Cortex of kidney (tissue), 1 donor: ENCODE measurements at regions not wholly inside any gene's neighbourhood (a gene's known extent, or its start where the extent isn't known, plus 50 kb on each side); places are given as distances from the start of the nearest gene placed in this dataset.

Source experiments
- DNase-seq: peaks from one replicate; lab custom pipeline; 2025; lab: John Stamatoyannopoulos, UW

DNA sequence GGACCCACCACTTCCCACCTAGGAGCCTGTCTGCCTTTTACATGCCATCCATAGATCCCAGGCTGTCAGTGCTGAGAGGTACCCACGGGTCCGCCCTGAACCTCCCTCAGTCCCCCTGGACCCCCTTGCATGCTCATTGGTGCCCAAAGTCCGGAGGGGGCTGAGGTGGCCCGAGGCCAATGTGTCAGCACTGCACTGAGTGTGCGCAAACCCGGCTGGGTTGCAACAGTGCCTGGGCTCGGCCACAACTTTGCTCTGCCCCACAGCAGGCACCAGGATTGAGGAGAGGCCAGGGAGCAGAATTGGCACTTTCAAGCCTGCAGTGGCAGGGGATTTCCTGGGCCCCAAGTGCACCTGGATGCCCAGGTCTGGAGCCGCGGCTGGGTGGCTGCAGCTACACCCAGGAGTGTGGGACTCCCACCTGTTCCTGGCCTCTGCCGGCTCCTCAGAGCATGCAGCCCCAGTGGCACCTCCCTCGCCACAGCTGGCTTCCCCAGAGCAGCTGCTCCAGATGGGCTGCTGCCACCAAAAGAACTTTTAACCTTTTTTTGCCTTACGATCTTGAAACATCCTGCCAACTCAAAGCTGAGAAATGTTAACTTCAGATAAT is 837.0 kb downstream of the SLITRK6 start:
- no peak for DNase-seq

DNA sequence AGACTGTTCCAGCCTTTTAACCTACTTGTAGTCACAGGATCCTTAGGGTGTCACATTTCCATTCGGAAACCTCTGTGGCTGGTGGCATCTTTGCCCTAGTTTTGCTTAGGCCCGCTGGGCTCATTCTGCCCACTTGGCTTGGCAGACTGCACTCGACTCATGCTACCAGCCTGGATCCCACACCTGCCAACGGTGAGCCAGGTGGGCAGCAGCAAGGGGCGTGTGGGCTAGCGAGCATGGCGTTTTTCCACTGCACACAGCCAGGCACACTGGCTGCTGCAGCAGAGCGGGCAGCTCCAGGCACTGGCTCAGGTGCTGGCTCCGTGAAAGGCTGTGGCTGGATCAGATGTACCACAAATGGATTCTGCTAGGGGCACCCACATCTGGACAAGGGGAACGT is 838.2 kb downstream of the SLITRK6 start:
- DNase-seq, result no peak

DNA sequence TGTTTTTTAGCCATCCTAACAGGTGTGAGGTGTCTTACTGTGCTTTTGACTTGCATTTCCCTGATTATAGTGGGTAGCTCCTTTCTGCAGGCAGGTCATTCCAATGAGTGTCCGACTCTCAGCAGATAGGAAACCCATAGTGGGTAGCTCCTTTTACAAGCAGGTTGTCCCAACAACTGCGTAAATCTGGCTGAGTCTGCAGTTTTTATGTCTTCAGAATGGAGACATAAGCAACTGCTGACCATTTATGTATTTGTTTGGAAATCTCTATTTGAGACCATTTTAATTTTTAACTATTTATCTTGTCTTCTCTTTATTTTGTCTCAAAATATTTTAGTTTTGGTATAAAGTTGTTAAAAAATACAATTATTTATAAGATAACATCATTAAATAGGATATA is 839.4 kb downstream of the SLITRK6 start:
- no peak for DNase-seq

DNA sequence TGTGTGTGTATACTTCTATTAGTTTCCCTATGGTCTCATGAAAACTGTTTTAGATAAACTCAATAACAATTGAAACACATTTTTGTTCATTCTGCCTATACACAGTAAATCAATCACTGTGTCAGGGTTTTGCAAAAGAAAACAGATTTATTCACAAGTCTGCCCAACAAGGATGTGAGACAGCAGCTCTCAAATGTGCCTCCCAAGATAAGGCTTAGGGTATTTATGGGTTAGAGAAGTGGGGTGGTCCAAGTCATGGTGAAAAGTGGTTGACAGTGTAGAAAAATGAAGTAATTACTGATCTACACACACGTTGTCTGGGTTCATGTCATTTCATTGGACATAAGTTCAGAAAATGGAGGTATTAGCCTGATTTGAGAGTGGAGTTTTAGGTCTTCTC is 844.6 kb downstream of the SLITRK6 start:
- DNase-seq, result no peak

DNA sequence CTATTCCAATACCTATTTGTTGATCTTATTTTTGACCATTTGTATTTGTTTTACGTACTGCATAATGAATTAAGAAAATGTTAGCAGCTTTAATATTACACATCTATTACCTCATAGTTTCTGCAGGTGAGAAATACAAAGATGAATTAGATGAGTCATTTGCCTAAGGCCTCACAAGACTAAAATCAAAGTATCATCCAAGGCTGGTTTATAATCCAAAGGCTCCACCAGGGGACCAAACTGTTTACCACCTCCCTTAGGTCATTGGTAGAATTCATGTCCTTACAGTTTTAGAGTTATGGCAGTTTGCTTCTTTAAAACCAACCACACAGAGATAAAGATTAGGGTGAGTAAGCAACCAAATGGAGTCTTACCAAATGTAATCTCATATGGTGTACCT is 848.1 kb downstream of the SLITRK6 start:
- no peak for DNase-seq

DNA sequence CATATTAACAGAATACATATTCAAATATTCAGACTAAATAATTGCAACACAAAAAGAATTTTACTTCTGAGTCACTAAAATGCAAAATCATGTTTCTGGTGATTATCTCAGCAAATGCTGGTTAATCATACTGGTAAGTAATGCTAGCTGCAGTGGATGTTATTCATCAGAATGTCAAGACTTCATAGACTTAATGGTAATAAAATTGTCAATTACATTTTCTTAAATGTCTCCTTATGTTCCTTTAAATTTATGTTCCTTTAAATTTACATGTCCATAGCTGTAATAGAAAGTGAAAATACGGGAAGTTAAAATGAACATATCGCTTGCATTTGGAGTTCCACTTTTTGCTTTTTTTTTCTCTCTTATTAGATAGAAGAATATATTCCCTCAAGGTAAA is 853.0 kb downstream of the SLITRK6 start:
- no peak for DNase-seq

DNA sequence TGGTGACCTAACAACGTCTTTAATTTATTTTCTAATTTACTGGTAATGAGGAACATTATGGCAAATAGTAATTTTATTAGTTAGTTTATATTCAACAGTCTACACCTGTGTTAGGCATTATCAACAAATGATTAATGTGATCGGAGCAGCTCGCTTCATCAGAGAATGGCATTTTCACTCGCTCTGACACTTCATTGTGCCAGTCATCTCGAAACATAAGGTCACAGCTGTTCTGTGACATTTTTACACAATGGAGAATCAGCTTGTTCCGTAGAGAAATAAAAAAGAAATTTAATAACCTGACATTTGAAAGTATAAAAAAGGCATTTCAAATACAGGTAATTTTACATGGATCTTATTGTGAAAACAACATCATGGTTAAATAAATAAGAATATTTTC is 858.4 kb downstream of the SLITRK6 start:
- no peak for DNase-seq

DNA sequence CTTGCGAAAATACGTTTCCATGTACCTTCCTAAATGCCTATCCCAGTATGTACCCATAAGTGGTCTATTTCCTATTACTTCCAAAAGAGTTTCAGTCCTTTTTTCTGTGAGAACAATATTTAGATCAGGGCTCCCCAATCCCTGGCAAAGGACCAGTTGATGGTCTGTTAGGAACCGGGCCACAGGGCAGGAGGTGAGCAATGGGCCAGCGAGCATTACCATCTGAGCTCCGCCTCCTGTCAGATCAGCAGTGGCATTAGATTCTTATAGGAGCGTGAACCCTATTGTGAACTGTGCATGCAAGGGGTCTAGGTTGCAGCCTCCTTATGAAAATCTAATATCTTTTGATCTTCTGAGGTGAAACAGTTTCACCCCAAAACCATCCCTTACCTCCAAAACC is 859.1 kb downstream of the SLITRK6 start:
- no peak for DNase-seq

DNA sequence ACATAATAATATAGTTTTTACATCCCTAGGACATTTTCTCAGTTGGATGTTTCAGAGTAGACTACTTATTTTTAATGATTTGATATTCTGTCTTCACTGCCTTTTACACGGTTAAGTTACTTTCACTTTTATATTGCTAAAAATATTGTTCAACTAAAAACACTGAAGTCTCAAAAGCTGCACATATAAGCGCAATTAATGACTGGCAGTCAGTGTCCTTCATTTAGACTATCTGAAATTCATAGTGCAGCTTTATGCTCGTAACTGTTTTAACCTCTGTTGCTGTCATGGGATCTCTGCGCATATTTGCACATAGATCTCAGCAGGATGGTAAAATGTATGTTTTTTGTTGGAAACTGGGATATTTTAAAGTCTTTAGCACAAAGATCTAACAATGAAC is 864.3 kb downstream of the SLITRK6 start:
- DNase-seq, result no peak

DNA sequence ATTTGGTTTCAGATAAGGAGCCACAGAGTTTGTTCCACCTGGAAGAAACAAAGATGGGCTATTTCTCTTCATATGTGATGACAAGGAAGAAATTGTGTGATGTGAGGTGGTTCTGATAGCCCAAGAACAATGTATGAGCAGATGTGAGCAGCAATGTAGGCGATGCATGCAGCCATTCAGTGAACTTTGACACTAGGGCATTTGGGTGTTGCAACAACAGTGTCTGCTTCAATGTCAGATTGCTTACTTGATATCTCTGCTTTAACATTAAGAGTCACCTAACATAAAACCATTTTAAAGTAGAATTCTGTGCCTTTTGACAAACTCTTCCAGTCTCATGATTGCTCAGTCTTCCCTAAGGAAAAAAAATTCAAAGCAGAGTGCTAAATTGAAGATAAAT is 865.4 kb downstream of the SLITRK6 start:
- DNase-seq, result no peak

DNA sequence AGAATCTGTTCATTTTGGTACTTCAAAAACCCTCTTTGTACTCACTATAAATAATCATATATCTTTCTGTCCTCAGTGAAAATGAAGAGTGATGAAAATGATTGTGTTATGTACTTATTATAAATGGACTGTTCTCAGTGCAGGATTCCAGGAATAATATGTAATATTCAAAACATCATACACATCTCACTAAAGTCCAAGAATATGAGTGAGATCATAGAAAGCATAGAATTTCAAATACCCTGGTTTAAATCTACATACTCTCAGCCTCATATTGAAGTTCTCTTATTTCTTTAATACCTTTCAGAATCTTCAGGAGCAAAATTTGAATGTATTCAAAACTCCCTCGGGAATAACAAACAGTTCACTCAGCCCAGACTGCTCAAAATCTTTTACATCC is 868.0 kb downstream of the SLITRK6 start:
- DNase-seq, result no peak

DNA sequence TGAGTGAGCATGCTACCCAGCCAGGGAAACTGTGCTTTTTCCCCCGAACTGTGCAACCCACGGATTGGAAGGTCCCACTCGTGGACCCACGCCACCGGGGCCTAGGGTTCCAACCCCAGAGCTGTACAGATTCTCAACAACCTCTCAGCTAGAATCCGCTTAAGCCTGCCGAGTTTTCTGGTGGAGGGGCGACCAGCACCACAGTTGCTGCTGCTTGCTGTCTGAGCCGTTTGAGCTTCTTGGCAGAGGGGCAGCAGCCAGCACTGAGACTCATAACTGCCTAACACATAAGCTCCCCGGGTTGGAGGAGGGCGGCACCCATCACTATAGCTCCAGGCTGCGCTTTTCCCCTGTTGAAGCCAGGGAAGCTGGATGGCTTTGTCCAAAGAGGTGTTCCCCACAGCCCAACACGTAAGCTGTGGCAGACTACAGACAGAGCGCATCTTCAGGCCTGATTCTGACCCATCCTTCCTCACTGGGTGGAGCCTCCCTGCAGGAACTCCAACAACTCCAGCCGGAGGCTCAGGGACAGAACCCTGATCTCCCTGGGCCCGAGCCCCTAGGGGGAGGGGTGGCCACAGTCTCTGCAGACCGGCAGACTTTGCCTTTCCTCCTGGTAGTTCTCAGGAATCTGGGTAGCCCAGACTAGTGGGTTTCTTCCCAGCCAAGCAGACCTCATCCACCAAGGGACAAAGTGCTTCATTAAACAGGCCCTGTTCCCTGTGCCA is 871.6 kb downstream of the SLITRK6 start:
- DNase-seq, result no peak

DNA sequence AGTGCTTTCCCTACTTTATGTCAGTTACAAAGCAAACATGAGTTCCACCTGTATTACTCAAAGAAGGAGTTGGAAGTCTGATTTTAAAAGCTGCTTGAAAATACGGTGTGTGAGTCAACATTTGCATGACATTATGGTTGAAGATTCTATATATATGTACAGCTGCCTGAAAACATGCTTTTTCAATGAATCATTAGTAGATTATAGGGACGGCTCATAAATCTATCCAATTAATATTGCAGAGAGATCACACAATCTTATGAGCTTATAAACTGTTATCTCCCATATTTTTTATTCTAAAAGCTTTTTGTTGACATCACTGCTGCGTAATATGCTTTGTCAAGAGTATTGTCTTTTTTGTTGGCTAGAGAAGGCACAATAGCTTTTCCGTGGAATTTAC is 873.8 kb downstream of the SLITRK6 start:
- DNase-seq, result no peak

DNA sequence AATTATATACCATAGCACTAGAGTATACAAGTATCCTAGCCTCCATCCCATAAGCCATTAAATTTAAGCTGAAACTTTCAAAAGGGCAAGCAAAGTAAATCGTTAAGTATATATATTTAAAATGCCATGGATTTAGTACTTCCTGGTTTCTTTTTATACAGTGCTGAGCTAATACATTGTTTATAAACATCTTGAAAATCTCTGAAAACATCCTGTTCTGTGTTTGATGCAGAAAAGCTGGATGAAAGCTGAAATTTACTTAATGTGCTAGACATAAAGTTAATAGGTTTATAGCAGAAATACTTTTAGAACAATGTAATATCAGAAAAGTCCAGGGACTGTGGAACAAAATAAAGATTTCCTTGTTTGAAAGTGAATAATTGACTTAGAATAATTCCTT is 875.4 kb downstream of the SLITRK6 start:
- no peak for DNase-seq

DNA sequence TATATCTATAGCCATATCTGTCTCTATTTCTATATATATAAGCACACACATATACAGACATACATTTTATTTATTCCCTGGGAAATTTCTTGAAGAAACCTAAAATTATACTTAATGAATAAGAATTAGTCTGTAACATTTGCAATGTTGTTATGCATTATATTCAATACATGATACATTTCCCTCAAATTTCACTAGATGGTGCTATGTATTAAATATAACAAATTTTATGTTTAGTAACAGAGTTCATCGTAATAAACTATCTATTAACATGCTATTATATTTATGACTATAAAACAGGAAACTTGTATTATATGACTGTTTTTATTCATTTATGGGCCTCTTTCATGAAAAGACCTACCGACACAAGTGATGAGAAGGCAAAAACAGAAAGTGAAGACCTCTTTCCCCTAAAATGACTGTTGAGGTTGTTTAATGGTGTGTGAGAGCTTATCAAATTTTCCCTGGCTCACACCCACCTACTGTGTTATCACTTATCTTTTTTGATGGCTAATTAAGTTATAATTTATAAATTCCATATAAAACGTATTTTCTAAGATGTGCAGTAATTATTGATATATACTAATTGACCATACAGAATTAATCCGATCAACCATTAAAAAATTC is 881.9 kb downstream of the SLITRK6 start:
- no peak for DNase-seq

DNA sequence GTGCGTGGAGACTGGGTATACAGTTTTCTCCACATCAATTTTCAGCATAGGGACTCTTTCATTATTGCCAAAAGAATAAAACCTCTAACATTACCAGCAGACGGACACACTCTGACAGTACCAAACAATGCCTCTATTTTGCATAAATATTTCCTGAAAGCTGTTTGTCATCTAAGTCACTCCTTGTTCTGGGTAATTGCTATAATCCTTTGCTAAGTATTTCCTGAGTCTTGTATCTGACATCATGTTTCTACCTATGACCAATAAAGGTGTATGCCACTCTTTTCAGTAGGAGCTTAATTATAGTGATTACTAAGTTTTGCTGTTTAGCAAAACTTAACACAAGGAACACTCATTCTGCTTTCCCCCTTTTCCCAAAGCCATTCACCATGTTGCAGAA is 886.5 kb downstream of the SLITRK6 start:
- DNase-seq, result no peak

DNA sequence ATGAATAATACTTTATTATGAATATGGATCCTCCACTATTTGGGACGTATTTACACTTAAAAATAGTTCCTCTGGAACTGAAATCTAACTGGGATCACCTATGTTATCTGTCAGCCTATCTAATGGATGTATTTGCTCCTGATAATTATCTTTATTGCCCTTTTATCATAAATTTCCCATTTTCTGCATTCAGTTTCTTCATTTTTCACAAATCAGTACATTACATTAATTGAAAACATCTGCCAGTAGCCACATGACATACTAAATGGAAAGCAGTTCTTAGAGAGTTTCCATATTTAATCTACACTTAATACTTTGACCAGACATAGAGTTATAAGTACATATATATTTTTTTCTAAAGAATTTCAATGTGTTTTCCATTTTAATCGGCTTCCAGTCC is 888.8 kb downstream of the SLITRK6 start:
- DNase-seq, result no peak

DNA sequence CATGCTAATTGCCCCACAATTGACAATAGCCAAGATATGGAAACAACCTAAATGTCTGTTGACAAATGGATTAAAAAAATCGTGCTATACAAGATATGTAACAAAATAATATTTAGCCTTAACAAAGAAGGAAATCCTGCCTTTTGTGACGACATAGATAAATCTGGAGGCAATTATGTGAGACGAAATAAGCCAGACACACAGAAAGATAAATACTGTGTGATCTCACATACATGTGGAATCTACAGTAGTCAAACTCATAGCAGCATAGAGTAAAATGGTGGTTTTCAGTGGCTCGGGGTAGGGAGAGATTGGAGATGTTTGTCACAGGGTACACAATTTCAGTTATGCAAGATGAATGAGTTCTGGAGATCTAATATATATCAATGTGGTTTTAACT is 895.8 kb downstream of the SLITRK6 start:
- no peak for DNase-seq

DNA sequence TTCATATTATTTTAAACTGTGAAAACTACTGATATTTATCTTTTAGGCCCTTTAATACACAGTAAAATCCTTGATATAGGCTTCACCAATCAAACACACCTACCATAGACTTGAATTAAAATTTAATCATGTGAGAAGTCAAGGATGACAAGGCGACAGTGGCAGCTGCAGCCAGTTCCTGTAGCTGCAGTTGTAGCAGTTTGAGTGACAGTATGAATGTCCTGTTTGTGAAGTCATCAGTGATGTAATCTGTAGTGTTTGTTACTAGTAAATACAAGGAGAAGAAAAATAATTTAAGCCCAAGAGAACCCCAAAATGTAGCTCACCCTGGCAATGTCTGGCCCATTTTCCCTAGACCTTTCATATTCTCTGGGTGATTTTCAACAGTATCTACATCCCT is 897.0 kb downstream of the SLITRK6 start:
- DNase-seq, result no peak

DNA sequence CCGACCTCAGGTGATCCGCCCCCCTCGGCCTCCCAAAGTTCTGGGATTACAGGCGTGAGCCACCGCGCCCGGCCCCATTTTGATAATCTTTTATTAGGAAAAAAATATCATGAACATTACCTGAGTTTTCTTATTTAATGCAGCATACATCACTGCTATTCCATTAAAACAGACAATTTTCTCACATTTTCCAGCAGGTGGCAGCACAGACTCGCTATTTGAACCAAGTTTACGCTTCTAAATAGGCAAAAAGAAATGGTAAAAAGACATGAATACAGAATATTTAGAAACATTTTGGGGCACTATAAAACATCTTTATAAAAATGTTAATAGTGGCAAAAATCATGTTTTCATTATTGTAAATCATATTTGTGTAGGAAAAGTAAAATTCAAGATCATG is 903.1 kb downstream of the SLITRK6 start:
- no peak for DNase-seq

DNA sequence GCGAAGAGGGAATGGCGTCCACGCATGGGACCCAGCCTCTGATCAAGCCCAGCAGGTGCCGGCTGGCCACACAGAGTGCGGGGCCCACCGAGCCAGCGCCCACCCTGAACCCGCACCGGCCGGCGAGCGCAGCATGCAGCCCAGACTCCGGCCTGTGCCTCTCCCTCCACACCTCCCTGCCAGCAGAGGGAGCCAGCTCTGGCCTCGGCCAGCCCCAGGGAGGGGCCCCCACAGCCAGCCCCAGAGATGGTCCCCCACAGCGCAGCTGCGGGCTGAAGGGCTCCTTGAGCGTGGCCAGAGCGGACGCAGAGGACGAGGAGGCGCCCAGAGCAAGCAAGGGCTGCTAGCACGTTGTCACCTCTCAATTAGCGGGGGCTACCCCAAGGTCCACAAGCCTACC is 904.5 kb downstream of the SLITRK6 start:
- DNase-seq, result no peak

DNA sequence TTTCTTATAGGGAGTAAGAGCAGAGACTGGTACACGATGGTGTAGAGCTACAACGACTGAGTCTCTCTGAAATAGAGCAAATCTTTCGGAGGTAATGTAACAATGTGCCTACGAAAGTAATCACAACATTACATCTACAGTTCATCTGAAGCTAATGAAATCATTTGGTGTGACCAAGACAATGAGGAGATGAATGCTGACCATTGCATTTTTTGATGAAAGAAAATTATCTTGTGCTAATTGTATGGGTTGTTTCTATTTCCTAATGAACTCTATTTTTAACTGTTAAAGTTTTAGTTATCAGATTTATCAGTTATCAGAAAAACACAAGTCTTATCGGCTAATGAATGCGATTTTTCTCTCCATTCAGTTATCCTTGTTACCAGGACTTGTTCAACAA is 913.4 kb downstream of the SLITRK6 start:
- no peak for DNase-seq

DNA sequence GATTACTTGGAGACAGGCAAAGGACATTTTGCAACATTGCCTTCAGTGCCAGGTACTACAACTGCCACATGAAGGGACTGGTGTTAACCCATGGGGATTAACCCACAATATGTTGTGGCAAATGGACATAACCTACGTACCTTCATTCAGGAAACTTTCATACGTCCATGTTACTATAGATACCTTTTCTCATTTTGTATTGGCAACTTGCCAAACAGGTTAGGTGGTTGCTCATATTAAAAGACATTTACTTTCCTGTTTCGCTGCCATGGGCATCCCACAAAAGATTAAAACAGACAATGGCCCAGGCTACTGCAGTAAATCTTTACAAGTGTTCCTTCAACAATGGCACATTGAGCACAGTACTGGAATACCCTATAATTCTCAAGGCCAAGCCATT is 925.3 kb downstream of the SLITRK6 start:
- DNase-seq, result no peak

DNA sequence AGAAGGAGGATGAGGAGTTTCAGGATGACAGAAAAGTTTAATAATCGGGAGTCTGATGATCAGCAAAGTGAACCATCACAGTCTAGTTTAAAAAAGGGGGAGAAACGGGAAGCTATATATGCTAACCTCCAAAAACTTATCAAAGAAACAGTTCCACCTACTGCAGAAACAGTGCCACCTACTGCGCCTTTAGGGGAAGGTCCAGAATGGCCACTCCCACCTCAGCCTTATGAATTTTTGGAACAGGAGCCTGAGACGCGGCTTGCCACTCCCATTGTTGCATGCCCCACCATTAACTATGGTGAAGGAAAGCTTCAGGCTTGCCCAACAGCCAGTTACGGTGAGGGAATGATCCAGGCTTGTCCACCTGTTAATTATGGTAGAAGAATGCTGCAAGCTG is 929.0 kb downstream of the SLITRK6 start:
- no peak for DNase-seq
